Mesenchymal stem cell (in vitro differentiated cells and primary cell): ENCODE measurements at regions not wholly inside any gene's neighbourhood (a gene's known extent, or its start where the extent isn't known, plus 50 kb on each side); places are given as distances from the start of the nearest gene placed in this dataset.
"Not testable (repeated sequence)": the region's sequence is repeated elsewhere in the genome, so short reads cannot be mapped to it uniquely, and the experiment has no call there.

Experiments used
- DNase-seq: peaks from one replicate; pipeline ENCODE4 v3.0.0-alpha.2; 2013
- H2AFZ ChIP-seq: one replicate; pipeline ENCODE4 v1.6.1; 2013; ENCODE audit warnings: low read depth, mild to moderate bottlenecking, control low read depth, inconsistent platforms, low read length, moderate library complexity
- H2AK5ac ChIP-seq: 2 replicates; pipeline ENCODE4 v1.6.1; 2013; ENCODE audit warnings: low read length, moderate library complexity, mild to moderate bottlenecking, inconsistent platforms; ENCODE audit not compliant: severe bottlenecking
- H2BK120ac ChIP-seq: one replicate; pipeline ENCODE4 v1.6.1; 2013; ENCODE audit warnings: low read depth, mild to moderate bottlenecking, inconsistent platforms, low read length, moderate library complexity
- H2BK12ac ChIP-seq, 2 experiments: one replicate each; pipeline ENCODE4 v1.6.1; 2013; ENCODE audit warnings: inconsistent platforms in 2 of 2, low read length in 2 of 2, mild to moderate bottlenecking in 2 of 2, moderate library complexity in 2 of 2, control low read depth in 1 of 2
- H2BK15ac ChIP-seq: one replicate; pipeline ENCODE4 v1.6.1; 2013; ENCODE audit warnings: mild to moderate bottlenecking, low read depth, inconsistent platforms; ENCODE audit not compliant: poor library complexity, severe bottlenecking
- H2BK5ac ChIP-seq: 2 replicates; pipeline ENCODE4 v1.6.1; 2013; ENCODE audit warnings: low read depth, mild to moderate bottlenecking, low read length, control low read depth, inconsistent platforms; ENCODE audit not compliant: poor library complexity, severe bottlenecking
- H3K14ac ChIP-seq, 2 experiments: one replicate each; pipeline ENCODE4 v1.6.1; 2013; ENCODE audit warnings: inconsistent platforms in 2 of 2, low read length in 2 of 2, control low read depth in 1 of 2, mild to moderate bottlenecking in 1 of 2, moderate library complexity in 1 of 2
- H3K18ac ChIP-seq, 2 experiments: one replicate each; pipeline ENCODE4 v1.6.1; 2013; ENCODE audit warnings: inconsistent platforms in 2 of 2, low read length in 2 of 2, control low read depth in 1 of 2, low read depth in 1 of 2, mild to moderate bottlenecking in 1 of 2
- H3K23ac ChIP-seq, 2 experiments: one replicate each; pipeline ENCODE4 v1.6.1; 2013; ENCODE audit warnings: inconsistent platforms in 2 of 2, low read length in 2 of 2, mild to moderate bottlenecking in 2 of 2, moderate library complexity in 2 of 2, control low read depth in 1 of 2
- H3K27ac ChIP-seq: 2 replicates; pipeline ENCODE4 v1.5.1; 2013; ENCODE audit warnings: mild to moderate bottlenecking, moderate library complexity, low read length, control low read depth, inconsistent platforms; ENCODE audit not compliant: poor library complexity, severe bottlenecking
- H3K27me3 ChIP-seq, 2 experiments: 2 replicates each; pipeline versions ENCODE4 v1.6.1 to v1.7.0; 2013; ENCODE audit warnings: low read length in 2 of 2, mild to moderate bottlenecking in 2 of 2, moderate library complexity in 2 of 2, control low read depth in 1 of 2, inconsistent platforms in 1 of 2; ENCODE audit not compliant: control insufficient read depth in 1 of 2, insufficient read depth in 1 of 2
- H3K36me3 ChIP-seq, 2 experiments: 2 replicates each; pipeline versions ENCODE4 v1.6.1 to v1.7.0; 2013; ENCODE audit warnings: low read length in 2 of 2, control low read depth in 1 of 2, inconsistent platforms in 1 of 2, low read depth in 1 of 2, mild to moderate bottlenecking in 1 of 2; ENCODE audit not compliant: insufficient read depth in 2 of 2, control insufficient read depth in 1 of 2
- H3K4ac ChIP-seq, 2 experiments: one replicate each; pipeline ENCODE4 v1.6.1; 2013; ENCODE audit warnings: inconsistent platforms in 2 of 2, low read length in 2 of 2, mild to moderate bottlenecking in 2 of 2, moderate library complexity in 2 of 2, control low read depth in 1 of 2, low read depth in 1 of 2
- H3K4me1 ChIP-seq: 2 replicates; pipeline ENCODE4 v1.6.1; 2013; ENCODE audit warnings: low read depth, low read length, control low read depth; ENCODE audit not compliant: control insufficient read depth, insufficient read depth
- H3K4me2 ChIP-seq: 2 replicates; pipeline ENCODE4 v1.6.1; 2013; ENCODE audit warnings: low read length, mild to moderate bottlenecking, inconsistent platforms; ENCODE audit not compliant: poor library complexity, severe bottlenecking
- H3K4me3 ChIP-seq, 2 experiments: 2 replicates each; pipeline versions ENCODE4 v1.5.1 to v1.7.0; 2013; ENCODE audit warnings: low read length in 2 of 2, mild to moderate bottlenecking in 2 of 2, control low read depth in 1 of 2, low read depth in 1 of 2; ENCODE audit not compliant: insufficient read depth in 1 of 2
- H3K79me1 ChIP-seq: replicated peaks from 2 replicates; pipeline ENCODE4 v1.6.1; 2013; ENCODE audit warnings: mild to moderate bottlenecking, control low read depth, low read length, inconsistent platforms; ENCODE audit not compliant: poor library complexity, severe bottlenecking
- H3K9ac ChIP-seq: 2 replicates; pipeline ENCODE4 v1.7.0; 2013; ENCODE audit warnings: mild to moderate bottlenecking, low read length, moderate library complexity
- H3K9me3 ChIP-seq: 2 replicates; pipeline ENCODE4 v1.7.0; 2013; ENCODE audit warnings: mild to moderate bottlenecking, low read length; ENCODE audit not compliant: control insufficient read depth
- H4K8ac ChIP-seq: one replicate; pipeline ENCODE4 v1.6.1; 2013; ENCODE audit warnings: inconsistent platforms, mild to moderate bottlenecking, low read length, moderate library complexity
- H4K91ac ChIP-seq: one replicate; pipeline ENCODE4 v1.6.1; 2013; ENCODE audit warnings: mild to moderate bottlenecking, low read length, inconsistent platforms
- WGBS: methylation state at CpG from one replicate; pipeline ENCODE4 v1.1.7; 2013; ENCODE audit warnings: mixed read lengths; 5-methylcytosine and 5-hydroxymethylcytosine counted together

GRCh38 chr1:30517666-30518065 is 205.7 kb downstream of the MATN1 start:
- not testable (repeated sequence) for H3K36me3 ChIP-seq
- WGBS: no CpG with 5 or more reads among the region's 6 CpGs

DNA sequence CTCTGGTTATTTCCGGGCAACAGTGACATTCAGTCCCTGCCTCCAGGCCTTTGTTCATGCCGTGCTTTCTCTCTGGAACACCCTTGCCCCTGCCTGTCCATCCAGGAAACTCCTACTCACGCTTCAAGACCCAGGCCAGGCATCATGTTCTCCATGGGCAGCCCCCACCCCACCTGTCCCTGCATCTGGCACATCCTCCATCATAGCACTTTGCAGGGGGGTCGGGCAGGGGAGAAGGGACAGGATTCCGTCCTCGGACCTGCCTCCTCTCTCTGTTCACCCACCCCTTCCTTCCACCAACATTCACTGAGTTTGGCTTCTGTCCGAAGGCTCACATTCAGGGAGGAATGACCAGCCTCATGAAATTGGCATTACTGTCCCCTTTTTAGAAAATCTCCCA is 206.1 kb downstream of the MATN1 start:
- not testable (repeated sequence) for H3K27ac ChIP-seq, H4K8ac ChIP-seq, H2BK5ac ChIP-seq, H2AFZ ChIP-seq, DNase-seq, H2BK12ac ChIP-seq, H3K14ac ChIP-seq, H3K9ac ChIP-seq, H3K4me2 ChIP-seq, H3K4ac ChIP-seq, H2AK5ac ChIP-seq, H3K9me3 ChIP-seq, H2BK15ac ChIP-seq, H3K4me1 ChIP-seq, H4K91ac ChIP-seq, H2BK120ac ChIP-seq, H3K4me3 ChIP-seq, H3K79me1 ChIP-seq, H3K18ac ChIP-seq, H3K36me3 ChIP-seq, H3K23ac ChIP-seq
- peaks cover 6 to 11% of the 10 kb centered on the region in 2 experiments for H3K27me3 ChIP-seq
- 48% methylated on average over 3 of the region's 7 CpGs for WGBS

More at GRCh38 chr1:30517666-30518065, 205.7 kb downstream of the MATN1 start:
- not testable (repeated sequence) for DNase-seq, H2AFZ ChIP-seq, H3K9me3 ChIP-seq, H3K79me1 ChIP-seq, H3K23ac ChIP-seq, H3K4ac ChIP-seq, H2BK5ac ChIP-seq, H4K8ac ChIP-seq, H3K4me3 ChIP-seq, H3K27ac ChIP-seq, H3K4me2 ChIP-seq, H3K14ac ChIP-seq, H2BK120ac ChIP-seq, H2AK5ac ChIP-seq, H4K91ac ChIP-seq, H2BK15ac ChIP-seq, H3K18ac ChIP-seq, H3K9ac ChIP-seq, H2BK12ac ChIP-seq, H3K4me1 ChIP-seq
- peaks cover 8 to 11% of the 10 kb centered on the region in 2 experiments for H3K27me3 ChIP-seq

GRCh38 chr1:30516485-30516858 is 206.9 kb downstream of the MATN1 start:
- Histone ChIP-seq H2BK12ac (no peak overlapping the region), H2AFZ (no peak overlapping the region), H3K4me2 (no peak overlapping the region), H2BK5ac (no peak overlapping the region), H3K9ac (no peak overlapping the region), H3K79me1 (no peaks in the 10 kb centered on the region), H3K27ac (no peak overlapping the region), H3K18ac (no peak overlapping the region), H3K23ac (no peak overlapping the region), H3K36me3 (no peaks in the 10 kb centered on the region), H3K9me3 (no peaks in the 10 kb centered on the region), H3K14ac (no peak overlapping the region), H2AK5ac (no peak overlapping the region), H3K4ac (no peak overlapping the region), H3K4me3 (no peak overlapping the region), H2BK15ac (no peak overlapping the region), H4K91ac (no peak overlapping the region), H3K4me1 (peaks cover 9% of the 10 kb centered on the region), H4K8ac (no peak overlapping the region), H2BK120ac (no peak overlapping the region), H3K27me3 (peaks cover 3 to 9% of the 10 kb centered on the region in 2 experiments)
- WGBS: 80% methylated on average over 4 of the region's 4 CpGs
- no peak for DNase-seq

- no peak overlapping the region for H3K14ac ChIP-seq
- H3K18ac ChIP-seq: no peak overlapping the region
- H3K27me3 ChIP-seq: peaks cover 0 to 8% of the 10 kb centered on the region in 2 experiments
- H3K79me1 ChIP-seq: no peaks in the 10 kb centered on the region
- H4K91ac ChIP-seq: no peak overlapping the region
- H3K4me3 ChIP-seq: no peak overlapping the region
- H3K4ac ChIP-seq: no peak overlapping the region
- no peak for DNase-seq
- H3K27ac ChIP-seq: no peak overlapping the region
- H2BK120ac ChIP-seq: no peak overlapping the region
- H2AFZ ChIP-seq: no peak overlapping the region
- H3K4me2 ChIP-seq: no peak overlapping the region
- peaks cover 10% of the 10 kb centered on the region for H3K4me1 ChIP-seq
- WGBS: 70% methylated on average over 9 of the region's 10 CpGs
- no peak overlapping the region for H3K9ac ChIP-seq
- H2BK15ac ChIP-seq: no peak overlapping the region
- no peaks in the 10 kb centered on the region for H3K36me3 ChIP-seq
- H3K23ac ChIP-seq: no peak overlapping the region
- H4K8ac ChIP-seq: no peak overlapping the region
- no peak overlapping the region for H2BK12ac ChIP-seq
- no peaks in the 10 kb centered on the region for H3K9me3 ChIP-seq
- H2BK5ac ChIP-seq: no peak overlapping the region
- no peak overlapping the region for H2AK5ac ChIP-seq
Measured at GRCh38 chr1:30515755-30516484, 207.5 kb downstream of the MATN1 start.
